Endothelial cell of umbilical vein (primary cell): ENCODE measurements at regions not wholly inside any gene's neighbourhood (a gene's known extent, or its start where the extent isn't known, plus 50 kb on each side); places are given as distances from the start of the nearest gene placed in this dataset.

Source experiments
- BruUV-seq: library from RNA; stranded (reverse); fragments of 400-500 nt; replicated peaks from 2 replicates; lab custom pipeline; 2021; lab: Mats Ljungman, UMichigan
- CTCF ChIA-PET: fragments of 300-600, 350-600 bp; sonication (Branson Sonifier 250); formaldehyde crosslinking; loops from one replicate; lab custom pipeline; 2021; ENCODE audit warnings: antibody characterized with exemption, inconsistent platforms; lab: Charles Lee
- POLR2A ChIA-PET: fragments of 300-600, 350-600 bp; sonication (Branson Sonifier 250); formaldehyde crosslinking; loops from one replicate; lab custom pipeline; 2021; ENCODE audit warnings: antibody characterized with exemption, inconsistent platforms; lab: Charles Lee
- DNase-seq: peaks from one replicate; pipeline ENCODE4 v3.0.0-alpha.2; 2011; ENCODE audit warnings: low read depth, low spot score
- FAIRE-seq: peaks from 2 replicates; lab custom pipeline; 2011; peaks lifted over from hg19 to GRCh38; lab: Jason Lieb, UNC
- H2AFZ ChIP-seq: 2 replicates; pipeline ENCODE4 v1.6.0; 2012; ENCODE audit warnings: low read depth, low read length, control low read depth, inconsistent platforms
- H3K27ac ChIP-seq: 2 replicates; pipeline ENCODE4 v1.5.1; 2011; ENCODE audit warnings: low read depth, mild to moderate bottlenecking, control low read depth, low read length, moderate library complexity; ENCODE audit not compliant: insufficient read depth
- H3K27me3 ChIP-seq, 2 experiments: 2 replicates each; pipeline versions ENCODE4 v1.6.0 to v1.6.1; 2011; ENCODE audit warnings: low read length in 2 of 2, mixed read lengths in 1 of 2; ENCODE audit not compliant: control insufficient read depth in 2 of 2, insufficient read depth in 2 of 2
- H3K36me3 ChIP-seq, 2 experiments: 2 replicates in 1 of 2; 3 replicates in 1 of 2; pipeline ENCODE4 v1.5.1; 2011; ENCODE audit warnings: low read length in 2 of 2, mild to moderate bottlenecking in 1 of 2, moderate library complexity in 1 of 2; ENCODE audit not compliant: control insufficient read depth in 2 of 2, insufficient read depth in 2 of 2; ENCODE audit errors: extremely low read depth in 1 of 2
- H3K4me1 ChIP-seq: 3 replicates; pipeline ENCODE4 v1.5.1; 2011; ENCODE audit warnings: mild to moderate bottlenecking, low read length; ENCODE audit not compliant: control insufficient read depth, insufficient read depth; ENCODE audit errors: extremely low read depth
- H3K4me2 ChIP-seq: 2 replicates; pipeline ENCODE4 v1.6.1; 2011; ENCODE audit warnings: low read length, control low read depth, mixed read lengths; ENCODE audit not compliant: insufficient read depth
- H3K4me3 ChIP-seq, 3 experiments: fragments of 200-600 bp in 1 of 3; sonication (generic), shearing (Covaris generic) in 1 of 3; replicated peaks in 1 of 3; 2 replicates each; pipeline ENCODE4 v1.5.1; 2011 to 2016; ENCODE audit warnings: control low read depth in 3 of 3, low read length in 3 of 3, mild to moderate bottlenecking in 2 of 3, inconsistent platforms in 1 of 3, low read depth in 1 of 3, moderate library complexity in 1 of 3; ENCODE audit not compliant: insufficient read depth in 1 of 3
- H3K79me2 ChIP-seq: 2 replicates; pipeline ENCODE4 v1.6.0; 2012; ENCODE audit warnings: low read length, inconsistent platforms; ENCODE audit not compliant: control insufficient read depth, insufficient read depth
- H3K9ac ChIP-seq: replicated peaks from 2 replicates; pipeline ENCODE3; 2011; ENCODE audit warnings: low read length, control low read depth; ENCODE audit not compliant: insufficient read depth; ENCODE audit errors: extremely low read depth
- H3K9me1 ChIP-seq: replicated peaks from 3 replicates; pipeline ENCODE4 v1.6.0; 2011; ENCODE audit warnings: mild to moderate bottlenecking, low read length; ENCODE audit not compliant: control insufficient read depth, insufficient read depth; ENCODE audit errors: extremely low read depth
- H3K9me3 ChIP-seq: replicated peaks from 2 replicates; pipeline ENCODE4 v1.5.1; 2012; ENCODE audit warnings: low read length, inconsistent platforms; ENCODE audit not compliant: control insufficient read depth, insufficient read depth
- H4K20me1 ChIP-seq: replicated peaks from 2 replicates; pipeline ENCODE3; 2011; ENCODE audit warnings: mild to moderate bottlenecking, low read length; ENCODE audit not compliant: control insufficient read depth, insufficient read depth; ENCODE audit errors: extremely low read depth
- EZH2 ChIP-seq: IDR thresholded peaks from 2 replicates; pipeline ENCODE4 v1.6.1; 2012; ENCODE audit warnings: borderline replicate concordance, low read depth, mild to moderate bottlenecking, moderate library complexity, low read length, inconsistent platforms; ENCODE audit not compliant: severe bottlenecking
- FOS ChIP-seq: IDR thresholded peaks from 2 replicates; pipeline ENCODE4 v1.6.1; 2011; ENCODE audit warnings: mild to moderate bottlenecking, low read length, moderate library complexity, borderline replicate concordance; ENCODE audit not compliant: insufficient read depth
- GATA2 ChIP-seq: IDR thresholded peaks from 2 replicates; pipeline ENCODE4 v1.7.0; 2011; ENCODE audit warnings: low read depth, mild to moderate bottlenecking, moderate library complexity, mixed read lengths, low read length; ENCODE audit not compliant: insufficient read length, insufficient read depth
- JUN ChIP-seq: IDR thresholded peaks from 2 replicates; pipeline ENCODE4 v1.6.1; 2011; ENCODE audit warnings: borderline replicate concordance, low read depth; ENCODE audit not compliant: insufficient read length, insufficient read depth
- MYC ChIP-seq: IDR thresholded peaks from one replicate; pipeline ENCODE4 v1.6.1; 2011; ENCODE audit warnings: mild to moderate bottlenecking, low read depth, low read length
- POLR2A ChIP-seq: IDR thresholded peaks from 2 replicates; pipeline ENCODE4 v1.6.1; 2012; ENCODE audit warnings: low read depth, mild to moderate bottlenecking, control low read depth, low read length
- POLR2AphosphoS5 ChIP-seq: IDR thresholded peaks from 2 replicates; pipeline ENCODE4 v1.6.1; 2012; ENCODE audit warnings: low read depth, mild to moderate bottlenecking, control low read depth, low read length, moderate library complexity; ENCODE audit not compliant: insufficient read depth
- dilution Hi-C: fragments of 300-500 bp; cut with MboI; formaldehyde crosslinking; loops from one replicate; pipeline ENCODE4 v1.15.0; 2019; ENCODE audit warnings: low sequenced_read_pairs; ENCODE audit not compliant: extremely low pct_ligation_motif_present
- intact Hi-C: fragments of 100-400 bp; cut with micrococcal nuclease; formaldehyde crosslinking; loops from one replicate; pipeline ENCODE4 v1.10.0; 2022
- TF ChIP-seq, protein P1 (sequence below): IDR thresholded peaks from 2 replicates; pipeline ENCODE4 v1.6.1; 2011; ENCODE audit not compliant: insufficient read depth, insufficient read length
- TF ChIP-seq, protein P2 (sequence below), 2 donors: IDR thresholded peaks; 1 replicate in 1 of 2; 2 replicates in 1 of 2; pipeline ENCODE4 v1.5.1; 2011; ENCODE audit warnings: low read length in 2 of 2, mild to moderate bottlenecking in 2 of 2, moderate library complexity in 2 of 2, control low read depth in 1 of 2, inconsistent platforms in 1 of 2, low read depth in 1 of 2; ENCODE audit not compliant: insufficient read depth in 1 of 2; ENCODE audit errors: extremely low read depth in 1 of 2

DNA sequence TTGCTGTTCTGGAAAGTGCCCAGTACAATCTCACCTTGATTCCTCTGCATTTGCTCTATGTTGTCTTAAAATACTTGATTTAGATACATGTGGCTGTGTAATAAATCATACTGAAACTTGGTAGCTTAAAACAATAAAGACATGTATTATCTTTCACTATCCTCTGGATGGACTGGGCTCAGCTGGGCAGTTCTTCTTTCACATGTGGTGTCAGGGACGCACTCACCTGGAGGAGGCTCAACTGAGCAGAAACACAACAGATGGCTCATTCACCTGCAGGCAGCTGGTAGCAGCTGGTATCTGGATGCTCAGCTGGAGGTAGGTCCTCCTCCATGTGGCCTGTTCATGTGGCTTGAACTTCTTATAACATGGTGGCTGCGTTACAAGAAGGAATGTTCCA lies 563.8 kb upstream of the FRG1 start:
- POLR2A ChIA-PET = no interaction called here
- DNase-seq = no peak

DNA sequence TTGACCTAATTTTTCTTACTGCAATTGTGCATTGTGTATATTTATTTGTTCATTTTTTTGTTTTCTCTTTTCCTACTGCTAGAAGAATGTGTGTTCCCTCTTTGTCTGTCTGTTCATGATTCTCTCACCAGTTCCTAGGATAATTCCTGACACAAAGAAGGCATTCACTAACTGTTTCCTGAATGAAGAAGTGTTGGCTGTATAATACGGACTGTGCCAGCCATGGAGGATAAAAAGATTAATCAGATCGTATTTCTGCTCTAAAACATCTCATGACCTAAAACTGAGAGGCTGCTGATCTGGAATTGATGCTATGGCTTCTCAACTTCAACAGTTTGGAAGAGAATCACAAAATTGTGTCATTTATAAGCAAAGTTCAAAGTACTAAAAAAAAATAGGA lies 563.1 kb upstream of the FRG1 start:
- POLR2A ChIA-PET = no interaction called here
- no peaks in the 10 kb centered on the region for H3K27me3 ChIP-seq
- no peak overlapping the region for H3K9ac ChIP-seq
- FAIRE-seq = no peak
- H3K79me2 ChIP-seq = no peaks in the 10 kb centered on the region
- BruUV-seq = no TSS peak
- H3K9me1 ChIP-seq = no peaks in the 10 kb centered on the region
- H2AFZ ChIP-seq = no peak overlapping the region
- CTCF ChIA-PET = no interaction called here
- H3K4me1 ChIP-seq = no peaks in the 10 kb centered on the region
- no peaks in the 10 kb centered on the region for H4K20me1 ChIP-seq
- peaks cover 5% of the 10 kb centered on the region for H3K9me3 ChIP-seq
- H3K27ac ChIP-seq = no peak overlapping the region
- TF ChIP-seq GATA2 (no peak), JUN (no peak), POLR2A (no peak), MYC (no peak), FOS (no peak), EZH2 (no peak), POLR2AphosphoS5 (no peak)
- TF ChIP-seq, protein P1, sequence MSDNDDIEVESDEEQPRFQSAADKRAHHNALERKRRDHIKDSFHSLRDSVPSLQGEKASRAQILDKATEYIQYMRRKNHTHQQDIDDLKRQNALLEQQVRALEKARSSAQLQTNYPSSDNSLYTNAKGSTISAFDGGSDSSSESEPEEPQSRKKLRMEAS = no peak
- TF ChIP-seq, protein P2, sequence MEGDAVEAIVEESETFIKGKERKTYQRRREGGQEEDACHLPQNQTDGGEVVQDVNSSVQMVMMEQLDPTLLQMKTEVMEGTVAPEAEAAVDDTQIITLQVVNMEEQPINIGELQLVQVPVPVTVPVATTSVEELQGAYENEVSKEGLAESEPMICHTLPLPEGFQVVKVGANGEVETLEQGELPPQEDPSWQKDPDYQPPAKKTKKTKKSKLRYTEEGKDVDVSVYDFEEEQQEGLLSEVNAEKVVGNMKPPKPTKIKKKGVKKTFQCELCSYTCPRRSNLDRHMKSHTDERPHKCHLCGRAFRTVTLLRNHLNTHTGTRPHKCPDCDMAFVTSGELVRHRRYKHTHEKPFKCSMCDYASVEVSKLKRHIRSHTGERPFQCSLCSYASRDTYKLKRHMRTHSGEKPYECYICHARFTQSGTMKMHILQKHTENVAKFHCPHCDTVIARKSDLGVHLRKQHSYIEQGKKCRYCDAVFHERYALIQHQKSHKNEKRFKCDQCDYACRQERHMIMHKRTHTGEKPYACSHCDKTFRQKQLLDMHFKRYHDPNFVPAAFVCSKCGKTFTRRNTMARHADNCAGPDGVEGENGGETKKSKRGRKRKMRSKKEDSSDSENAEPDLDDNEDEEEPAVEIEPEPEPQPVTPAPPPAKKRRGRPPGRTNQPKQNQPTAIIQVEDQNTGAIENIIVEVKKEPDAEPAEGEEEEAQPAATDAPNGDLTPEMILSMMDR (IDR thresholded peaks at IDR 0.05; ENCODE audit: extremely low read depth in 1 of 2, insufficient read depth in 1 of 2, low read depth in 1 of 2, low read length in 2 of 2) = no peak
- intact Hi-C loops (no loop called here), dilution Hi-C loops (no loop called here)
- no peaks in the 10 kb centered on the region for H3K36me3 ChIP-seq
- no peak overlapping the region for H3K4me3 ChIP-seq
- H3K4me2 ChIP-seq = no peak overlapping the region
- no peak for DNase-seq

More for the DNA sequence above, 563.8 kb upstream of the FRG1 start:
- Histone ChIP-seq H3K4me1 (no peaks in the 10 kb centered on the region), H3K4me3 (no peak overlapping the region), H2AFZ (no peak overlapping the region), H3K9me1 (no peaks in the 10 kb centered on the region), H3K79me2 (no peaks in the 10 kb centered on the region), H3K9ac (no peak overlapping the region), H4K20me1 (no peaks in the 10 kb centered on the region), H3K36me3 (no peaks in the 10 kb centered on the region), H3K9me3 (peaks cover 5% of the 10 kb centered on the region), H3K4me2 (no peak overlapping the region), H3K27ac (no peak overlapping the region), H3K27me3 (no peaks in the 10 kb centered on the region)
- FAIRE-seq = no peak
- dilution Hi-C loops = no loop called here
- intact Hi-C loops = no loop called here
- TF ChIP-seq JUN = no peak
- no peak for TF ChIP-seq POLR2AphosphoS5
- TF ChIP-seq EZH2 = no peak
- no TSS peak for BruUV-seq
- CTCF ChIA-PET = no interaction called here
